GM13976 (cell line): ENCODE measurements at regions not wholly inside any gene's neighbourhood (a gene's known extent, or its start where the extent isn't known, plus 50 kb on each side); places are given as distances from the start of the nearest gene placed in this dataset.

ENCODE experiments used
- DNase-seq: peaks from one replicate; pipeline ENCODE4 v3.0.0; 2012; ENCODE audit warnings: low spot score
- in situ Hi-C: fragments of 300-500 bp; cut with MboI; formaldehyde crosslinking; loops from one replicate; pipeline ENCODE4 v1.12.0; 2022; ENCODE audit warnings: low sequenced_read_pairs, mixed read lengths, inconsistent platforms; ENCODE audit not compliant: unreplicated experiment
- TF ChIP-seq, protein P1 (sequence below): IDR thresholded peaks from 2 replicates; pipeline ENCODE4 v1.5.1; 2012; ENCODE audit warnings: borderline replicate concordance, mild to moderate bottlenecking; ENCODE audit not compliant: insufficient read depth; ENCODE audit errors: extremely low read depth, missing control alignments, control extremely low read depth

DNA sequence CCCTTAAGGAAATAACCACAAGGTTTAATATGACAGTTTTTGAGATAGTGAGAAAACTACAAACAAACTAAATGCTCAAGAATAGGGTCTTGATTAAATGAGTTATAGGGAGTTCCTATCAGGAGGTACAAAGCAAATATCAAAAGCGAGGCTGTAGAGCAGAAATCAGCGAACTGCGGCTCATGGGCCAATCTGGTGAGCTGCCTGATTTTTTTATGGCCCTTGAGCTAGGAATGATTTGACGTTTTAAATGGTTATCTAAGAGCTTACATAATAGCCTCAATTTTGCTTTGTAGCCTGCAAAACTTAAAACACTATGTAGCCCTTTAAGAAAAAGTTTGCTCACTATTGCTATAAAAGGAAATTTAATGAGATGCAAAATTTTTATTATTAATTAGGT lies 62.2 kb downstream of the XCL2 start:
- TF ChIP-seq, protein P1, sequence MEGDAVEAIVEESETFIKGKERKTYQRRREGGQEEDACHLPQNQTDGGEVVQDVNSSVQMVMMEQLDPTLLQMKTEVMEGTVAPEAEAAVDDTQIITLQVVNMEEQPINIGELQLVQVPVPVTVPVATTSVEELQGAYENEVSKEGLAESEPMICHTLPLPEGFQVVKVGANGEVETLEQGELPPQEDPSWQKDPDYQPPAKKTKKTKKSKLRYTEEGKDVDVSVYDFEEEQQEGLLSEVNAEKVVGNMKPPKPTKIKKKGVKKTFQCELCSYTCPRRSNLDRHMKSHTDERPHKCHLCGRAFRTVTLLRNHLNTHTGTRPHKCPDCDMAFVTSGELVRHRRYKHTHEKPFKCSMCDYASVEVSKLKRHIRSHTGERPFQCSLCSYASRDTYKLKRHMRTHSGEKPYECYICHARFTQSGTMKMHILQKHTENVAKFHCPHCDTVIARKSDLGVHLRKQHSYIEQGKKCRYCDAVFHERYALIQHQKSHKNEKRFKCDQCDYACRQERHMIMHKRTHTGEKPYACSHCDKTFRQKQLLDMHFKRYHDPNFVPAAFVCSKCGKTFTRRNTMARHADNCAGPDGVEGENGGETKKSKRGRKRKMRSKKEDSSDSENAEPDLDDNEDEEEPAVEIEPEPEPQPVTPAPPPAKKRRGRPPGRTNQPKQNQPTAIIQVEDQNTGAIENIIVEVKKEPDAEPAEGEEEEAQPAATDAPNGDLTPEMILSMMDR: no peak
- DNase-seq: no peak
- in situ Hi-C loops: no loop called here

DNA sequence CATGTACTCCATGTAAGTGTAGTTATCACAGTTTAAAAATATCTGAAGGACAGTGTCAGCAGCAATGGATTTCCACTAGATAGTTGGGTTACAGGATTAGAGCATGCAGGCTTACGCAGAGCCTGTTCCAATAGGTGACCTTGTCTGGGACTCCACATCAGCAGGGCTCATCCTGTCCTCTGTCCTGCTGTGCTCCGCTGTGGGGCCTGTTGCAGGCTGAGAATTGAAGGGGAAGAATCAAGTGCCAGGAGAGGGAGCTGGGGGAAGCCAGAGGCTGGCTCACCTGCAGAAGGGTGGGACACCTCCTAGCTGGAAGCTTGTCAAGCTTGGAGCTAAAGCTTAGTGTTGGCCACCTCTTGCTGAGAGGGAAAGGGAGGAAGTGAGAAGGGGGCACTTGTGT lies 62.8 kb downstream of the XCL2 start:
- TF ChIP-seq, protein P1: no peak
- in situ Hi-C loops: no loop called here
- no peak for DNase-seq

DNA sequence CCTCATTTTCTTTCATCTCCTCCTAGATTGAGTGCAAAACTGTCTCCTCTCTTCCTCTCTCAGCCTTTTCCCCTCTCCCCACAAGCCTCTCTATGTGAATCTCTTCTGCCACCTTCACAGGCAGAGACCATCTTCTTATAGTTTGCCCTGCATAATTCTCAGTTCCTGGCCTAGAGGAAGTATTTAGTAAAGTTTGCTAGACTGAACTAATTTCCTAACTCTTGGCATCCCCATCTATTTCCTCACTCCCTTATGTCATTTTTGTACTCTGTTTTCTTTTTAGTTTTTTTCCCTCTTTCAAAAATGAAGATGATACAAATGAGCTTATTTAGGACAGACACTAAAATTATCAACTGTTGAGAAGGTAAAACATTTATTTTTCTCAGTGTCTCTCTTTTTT lies 66.0 kb downstream of the XCL2 start:
- DNase-seq: no peak
- TF ChIP-seq, protein P1: no peak
- in situ Hi-C loops: no loop called here

DNA sequence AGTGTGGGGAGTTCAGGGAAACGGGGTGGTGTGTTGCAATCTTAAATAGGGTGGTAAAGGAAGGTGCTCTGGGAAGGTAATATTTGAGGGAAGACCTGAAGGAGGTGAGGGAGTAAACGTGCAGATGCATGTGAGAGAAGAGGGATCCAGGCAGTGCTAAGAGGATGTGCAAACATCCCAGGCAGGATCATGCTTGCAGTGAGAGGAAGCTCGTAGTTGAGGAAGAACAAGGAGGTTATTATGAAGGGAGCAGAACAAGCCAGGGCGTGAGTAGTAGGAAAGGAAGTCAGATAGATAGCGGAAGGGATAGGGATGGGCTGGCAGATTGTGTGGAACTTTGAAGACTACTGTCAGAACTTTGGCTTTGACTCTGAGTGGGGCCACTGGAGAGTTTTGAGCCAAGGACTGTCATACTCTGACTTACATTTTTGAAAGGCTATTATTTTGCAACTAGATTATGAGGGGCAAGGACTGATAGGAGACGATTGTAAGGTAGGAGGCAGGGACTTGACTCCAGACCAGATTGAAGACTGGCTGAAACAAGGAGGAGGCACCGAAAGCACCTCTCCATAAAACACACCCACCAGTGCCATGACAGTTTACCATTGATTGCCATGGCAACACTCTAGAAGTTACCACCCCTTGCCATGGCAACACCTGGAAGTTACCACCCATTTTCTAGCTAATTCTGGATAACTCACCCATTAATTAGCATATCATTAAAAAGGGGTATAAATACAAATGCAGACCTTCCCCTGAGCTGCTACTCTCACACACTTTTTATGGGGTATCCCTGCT lies 67.0 kb downstream of the XCL2 start:
- TF ChIP-seq, protein P1: no peak
- in situ Hi-C loops: no loop called here
- no peak for DNase-seq

DNA sequence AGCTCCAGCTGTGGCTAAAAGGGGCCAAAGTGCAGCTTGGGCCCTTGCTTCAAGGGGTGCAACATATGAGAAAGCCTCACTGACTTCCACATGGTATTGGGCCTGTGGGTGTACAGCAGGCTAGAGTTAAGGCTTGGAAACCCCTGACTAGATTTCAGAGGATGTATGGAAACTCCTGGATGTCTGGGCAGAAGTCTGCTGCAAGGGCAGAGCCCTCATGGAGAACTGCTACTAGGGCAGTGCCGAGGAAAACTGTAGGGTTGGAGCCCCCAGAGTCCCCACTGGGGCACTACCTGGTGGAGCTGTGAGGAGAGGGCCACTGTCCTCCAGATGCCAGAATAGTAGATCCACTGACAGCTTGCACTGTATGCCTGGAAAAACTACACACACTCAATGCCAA lies 69.5 kb downstream of the XCL2 start:
- TF ChIP-seq, protein P1: no peak
- in situ Hi-C loops: no loop called here
- DNase-seq: no peak

DNA sequence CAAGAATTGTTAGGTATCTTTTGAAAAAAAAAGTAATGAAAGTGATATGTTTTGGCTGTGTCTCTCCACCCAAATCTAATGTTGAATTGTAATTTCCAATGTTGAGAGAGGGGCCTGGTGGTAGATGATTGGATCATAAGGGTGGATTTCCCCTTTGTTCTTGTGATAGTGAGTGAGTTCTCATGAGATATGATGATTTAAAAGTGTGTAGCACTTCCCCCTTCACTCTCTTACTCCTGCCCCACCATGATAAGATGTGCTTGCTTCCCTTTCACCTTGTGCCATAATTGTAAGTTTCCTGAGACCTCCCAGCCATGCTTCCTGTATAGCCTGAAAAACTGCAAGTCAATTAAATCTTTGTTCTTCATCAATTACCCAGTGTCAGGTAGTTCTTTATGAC lies 70.7 kb downstream of the XCL2 start:
- in situ Hi-C loops: no loop called here
- no peak for DNase-seq
- TF ChIP-seq, protein P1: no peak
